HG02852 (cell line): ENCODE measurements at regions not wholly inside any gene's neighbourhood (a gene's known extent, or its start where the extent isn't known, plus 50 kb on each side); places are given as distances from the start of the nearest gene placed in this dataset.
"Not testable (repeated sequence)": the region's sequence is repeated elsewhere in the genome, so short reads cannot be mapped to it uniquely, and the experiment has no call there.

ENCODE experiments used
- ATAC-seq: cut with Tn5 transposase; IDR thresholded peaks from one replicate; pipeline ENCODE4 v1.9.1; 2021; ENCODE audit warnings: mild to moderate bottlenecking, moderate library complexity; ENCODE audit not compliant: unreplicated experiment

DNA sequence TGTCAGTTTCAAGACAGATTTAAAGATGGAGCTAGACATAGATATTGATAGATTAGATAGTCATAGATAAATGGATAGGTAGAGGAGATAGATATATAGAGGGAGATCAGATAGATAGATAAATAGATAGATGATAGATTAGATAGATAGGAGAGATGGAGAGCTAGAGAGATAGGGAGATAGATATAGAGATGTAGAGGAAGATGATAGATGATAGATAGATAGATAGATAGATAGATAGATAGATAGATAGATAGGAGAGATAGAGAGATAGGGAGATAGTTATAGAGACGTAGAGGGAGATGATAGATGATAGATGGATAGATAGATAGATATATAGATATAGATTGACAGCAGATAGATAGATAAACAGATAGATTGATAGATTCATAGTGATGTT lies 1038.8 kb upstream of the AUTS2 start:
- ATAC-seq = no peak

DNA sequence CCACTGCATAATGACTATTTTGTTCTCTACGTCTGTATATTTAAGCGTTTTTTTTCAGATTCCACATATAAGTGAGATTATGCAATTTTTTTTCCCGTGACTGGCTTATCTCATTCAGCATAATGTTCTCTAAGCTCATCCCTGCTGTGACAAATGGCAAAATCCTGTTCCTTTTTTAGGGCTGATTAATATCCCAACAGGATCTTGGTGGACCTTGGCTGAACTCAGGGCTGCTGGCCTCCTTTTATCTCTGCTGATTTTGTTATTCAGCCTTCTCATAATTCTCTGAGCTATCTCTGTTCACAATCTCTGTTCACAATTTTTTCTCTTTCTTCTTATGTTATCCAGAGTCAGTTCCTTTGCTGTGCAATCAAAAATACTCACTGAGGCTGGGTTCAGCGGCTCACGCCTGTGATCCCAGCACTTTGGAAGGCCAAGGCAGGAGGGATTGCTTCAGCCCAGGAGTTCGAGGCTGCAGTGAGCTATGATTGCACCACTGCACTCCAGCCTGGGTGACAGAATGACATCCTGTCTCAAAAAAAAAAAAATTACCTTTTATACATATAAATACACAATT lies 1035.9 kb upstream of the AUTS2 start:
- no peak for ATAC-seq

DNA sequence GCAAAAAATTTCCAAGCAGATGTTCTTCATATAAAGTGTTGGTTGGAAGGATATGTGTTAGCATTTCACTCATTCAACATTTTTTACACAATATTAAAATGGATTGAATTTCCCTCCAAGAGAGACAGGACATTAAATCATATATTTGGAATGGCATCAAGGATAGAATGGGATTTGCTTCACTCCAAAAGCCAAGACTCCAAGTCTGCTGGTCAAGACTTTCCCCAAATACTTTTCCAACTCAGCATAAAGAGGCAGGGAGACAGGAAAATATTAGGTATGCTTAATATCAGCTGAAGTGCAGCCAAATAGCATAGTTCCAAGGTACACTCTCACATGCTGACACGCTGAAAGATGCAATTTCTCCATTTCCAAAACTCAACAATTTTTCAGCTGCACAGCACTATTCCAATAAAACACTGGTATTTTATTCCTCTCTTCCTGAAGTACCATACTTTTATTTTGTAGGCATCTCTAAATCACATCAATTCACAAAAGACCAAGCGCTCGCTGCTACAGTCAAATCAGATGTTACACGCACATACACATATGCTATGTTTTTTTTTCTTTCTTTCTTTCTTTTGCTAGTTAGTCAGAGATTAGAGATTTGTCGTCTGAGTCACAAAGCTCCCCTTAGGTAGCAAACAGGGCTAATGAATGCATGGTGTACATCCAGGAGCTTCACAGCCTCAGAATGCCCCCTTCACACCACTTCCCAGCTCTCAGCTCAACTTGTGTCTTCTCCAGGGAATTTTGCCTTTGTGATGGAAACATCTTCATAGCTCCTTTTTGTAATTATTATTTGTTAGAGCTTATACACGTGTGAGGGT lies 1033.8 kb upstream of the AUTS2 start:
- no peak for ATAC-seq

DNA sequence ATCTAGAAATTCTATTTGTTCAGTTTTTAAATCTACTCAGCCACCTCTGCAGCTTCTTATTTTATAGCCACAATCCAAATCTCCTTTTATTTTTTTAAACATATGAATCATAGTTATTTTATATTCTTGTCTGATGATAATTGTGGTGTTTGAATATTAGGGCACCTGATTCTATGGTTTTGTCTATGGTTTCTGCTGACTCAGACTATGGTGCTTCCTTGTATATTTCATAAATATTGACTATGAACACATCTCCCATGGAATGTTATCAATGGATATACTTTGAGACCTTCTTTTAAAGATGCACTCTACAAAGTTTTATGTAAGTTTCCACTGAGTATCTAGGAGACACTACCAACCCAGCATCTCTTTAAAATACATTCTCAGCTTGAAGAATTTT lies 1027.0 kb upstream of the AUTS2 start:
- ATAC-seq = no peak

DNA sequence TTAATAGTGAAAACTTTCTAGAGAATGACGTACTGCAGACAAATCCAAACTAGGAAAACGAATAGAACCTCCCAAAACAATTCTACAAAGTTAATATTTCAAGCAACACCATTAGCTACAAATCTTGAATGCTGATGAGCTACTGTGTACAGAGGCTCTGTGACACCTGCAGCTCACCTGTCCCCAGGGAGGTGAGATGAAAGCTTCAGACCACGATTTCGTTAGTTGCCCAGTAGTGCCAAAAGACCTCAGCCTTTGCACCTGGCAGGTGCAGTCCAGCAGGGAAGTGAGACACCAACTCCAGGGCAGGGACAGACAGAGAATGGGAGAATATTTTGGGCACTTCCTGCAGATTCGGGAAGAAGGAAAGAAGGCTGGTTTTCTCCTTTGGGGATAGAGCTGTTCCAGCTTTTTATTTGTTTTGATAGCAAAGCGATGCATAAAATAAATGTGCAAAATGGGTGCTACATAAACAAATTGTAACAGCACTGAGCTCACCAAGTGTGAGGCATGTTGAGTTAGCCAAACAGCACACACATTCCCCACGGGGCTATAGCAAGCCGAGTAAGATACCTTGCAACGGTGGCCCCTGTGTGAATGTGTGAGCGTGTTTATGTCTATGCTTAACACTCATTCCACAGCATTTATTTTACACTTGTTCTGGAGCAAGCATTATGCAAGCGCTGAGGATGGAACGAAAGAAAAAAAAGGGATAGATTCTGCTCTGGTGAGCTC lies 1024.8 kb upstream of the AUTS2 start:
- no peak for ATAC-seq

DNA sequence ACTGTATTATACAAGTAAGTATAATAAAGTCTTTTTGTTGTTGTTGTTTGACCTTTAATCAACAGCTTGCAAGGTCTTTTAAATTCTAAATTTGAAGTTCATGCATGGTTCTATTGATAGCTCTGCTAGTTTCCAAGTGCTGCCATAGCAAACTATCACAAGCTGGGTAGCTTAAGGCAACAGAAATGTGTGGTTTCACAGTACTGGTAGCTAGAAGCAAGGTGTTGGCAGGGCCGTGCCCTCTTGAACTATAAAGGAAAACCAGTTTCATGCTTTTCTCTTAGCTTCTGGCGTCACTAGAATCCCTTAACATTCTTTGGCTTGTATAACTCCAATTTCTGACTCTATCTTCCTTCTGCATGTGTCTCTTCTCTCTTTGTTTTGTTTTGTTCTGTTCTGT lies 1021.9 kb upstream of the AUTS2 start:
- ATAC-seq = no peak

DNA sequence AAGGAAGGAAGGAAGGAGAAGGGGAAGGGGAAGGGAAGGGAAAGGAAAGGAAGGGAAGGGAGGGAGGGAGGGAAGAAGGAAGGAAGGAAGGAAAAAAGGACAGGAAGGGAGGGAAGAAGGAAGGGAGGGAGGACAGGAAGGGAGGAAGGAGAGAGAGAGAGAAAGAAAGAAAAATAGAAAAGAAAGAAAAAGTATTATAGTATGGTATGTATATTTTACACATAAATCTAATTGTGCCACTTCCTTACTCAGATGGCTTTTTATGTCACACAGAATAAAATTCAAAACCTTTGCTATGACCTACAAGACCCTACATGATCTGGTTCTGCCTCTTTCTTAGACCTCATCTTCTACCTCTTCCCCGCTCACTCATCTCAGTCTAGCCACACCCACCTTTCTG lies 1016.9 kb upstream of the AUTS2 start:
- ATAC-seq = no peak

DNA sequence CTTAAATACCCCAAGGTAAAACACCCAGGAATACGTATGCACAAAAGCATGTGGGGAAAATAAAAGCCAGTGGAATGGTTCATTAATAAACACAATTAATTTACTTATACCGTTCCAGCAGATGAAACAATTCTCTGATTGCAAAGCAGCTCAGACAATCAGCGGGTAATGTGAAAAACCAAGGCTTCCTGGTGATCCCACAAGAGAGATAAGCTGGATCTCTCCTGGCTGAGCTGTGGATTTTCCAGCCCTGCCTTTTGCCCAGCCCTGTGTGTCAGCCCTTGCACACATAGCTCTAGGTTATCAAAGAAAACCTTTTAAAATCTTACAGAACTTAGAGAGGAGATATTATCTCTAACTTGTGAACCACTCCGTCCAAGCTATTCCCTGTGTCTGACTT lies 1010.7 kb upstream of the AUTS2 start:
- ATAC-seq = no peak

DNA sequence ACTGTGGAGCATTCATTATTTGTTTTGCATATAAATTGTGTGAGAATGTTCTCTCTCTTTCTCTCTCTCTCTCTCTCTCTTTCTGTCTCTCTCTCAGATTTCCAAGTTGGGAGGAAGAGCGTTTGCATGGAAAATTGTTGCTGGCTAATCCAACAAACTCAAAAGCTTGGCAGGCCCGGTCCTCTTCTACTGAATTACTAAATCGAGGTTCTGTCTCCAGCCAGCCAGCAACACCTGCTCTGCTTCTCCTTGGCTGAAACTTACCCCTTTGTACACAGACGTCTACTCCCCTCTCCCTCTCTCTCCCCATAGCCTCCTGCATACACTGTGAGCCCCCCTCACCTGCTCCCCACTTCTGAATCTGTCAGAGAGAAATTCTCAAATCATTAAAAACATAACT lies 996.4 kb upstream of the AUTS2 start:
- ATAC-seq = no peak

DNA sequence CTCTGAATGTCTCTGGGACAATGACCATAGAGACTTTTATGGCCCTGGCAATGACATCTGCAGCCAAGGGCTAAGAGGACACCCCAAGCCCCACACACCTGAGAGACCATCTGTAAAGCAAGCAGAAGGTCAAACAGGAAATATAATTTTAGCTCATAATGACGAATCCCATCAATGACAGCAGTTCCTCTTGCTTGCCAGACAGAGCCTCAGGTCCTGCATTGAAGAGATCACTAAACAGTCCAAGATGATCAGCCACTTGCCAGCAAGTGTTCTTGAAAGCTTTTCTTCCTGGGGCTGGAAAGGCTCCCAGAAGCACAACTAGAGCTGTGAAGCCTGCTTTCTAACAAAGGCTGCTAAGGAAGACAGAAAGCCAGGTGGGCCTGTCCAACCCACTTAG lies 993.7 kb upstream of the AUTS2 start:
- ATAC-seq = no peak

DNA sequence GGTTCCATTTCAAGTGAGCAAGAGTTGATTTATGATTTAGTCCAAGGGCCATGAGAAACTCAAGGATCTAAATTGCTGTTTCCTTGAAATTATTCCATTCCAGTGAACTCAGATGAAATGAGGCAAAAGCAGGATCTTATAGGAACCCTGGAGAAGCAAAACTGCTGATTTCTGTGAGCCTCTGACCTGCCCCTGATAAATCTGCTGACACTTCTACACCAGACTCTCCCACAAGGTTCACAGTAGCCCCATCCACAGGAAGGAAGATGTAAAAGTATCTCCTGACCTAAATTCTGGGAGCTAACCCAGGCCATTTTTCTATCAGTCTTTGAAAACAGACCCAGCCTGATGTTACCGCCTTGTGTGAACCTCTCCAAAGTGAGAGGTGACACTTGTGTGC lies 987.6 kb upstream of the AUTS2 start:
- ATAC-seq = no peak

DNA sequence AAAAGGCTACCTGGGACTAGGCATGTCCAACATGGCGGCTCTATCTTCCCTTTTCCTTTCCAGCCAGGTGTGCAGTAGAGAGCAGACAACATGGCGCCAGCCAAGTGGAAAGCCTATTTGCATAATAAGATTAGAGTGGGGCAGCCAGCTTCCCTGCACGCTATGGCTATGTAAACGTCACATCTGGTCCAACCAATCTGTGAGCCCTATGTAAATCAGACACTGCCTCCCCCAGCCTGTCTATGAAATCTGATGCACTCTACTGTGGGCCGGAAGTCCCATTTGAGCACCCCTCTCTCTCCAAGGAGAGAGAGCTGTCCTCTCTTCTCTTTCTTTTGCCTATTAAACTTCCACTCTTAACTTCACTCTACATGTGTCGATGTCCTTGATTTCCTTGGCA lies 984.9 kb upstream of the AUTS2 start:
- no peak for ATAC-seq

DNA sequence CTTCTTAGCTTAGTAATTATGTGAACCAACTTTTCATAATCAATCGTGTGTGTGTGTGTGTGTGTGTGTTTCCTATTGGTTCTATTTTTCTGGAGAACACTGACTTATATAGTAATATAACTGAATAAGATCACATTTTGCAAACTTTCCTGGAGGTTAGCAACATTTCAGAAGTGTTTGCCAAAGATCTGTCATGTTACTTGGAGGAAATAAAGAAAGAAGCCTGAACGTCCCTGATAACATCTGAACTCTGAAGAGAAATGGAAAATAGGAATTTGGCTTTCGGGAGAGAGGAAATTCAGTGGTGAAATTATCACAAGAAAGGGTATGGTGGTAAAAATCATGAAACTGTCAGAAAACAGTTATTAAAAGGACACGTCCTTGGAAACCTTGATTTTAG lies 984.4 kb upstream of the AUTS2 start:
- no peak for ATAC-seq

DNA sequence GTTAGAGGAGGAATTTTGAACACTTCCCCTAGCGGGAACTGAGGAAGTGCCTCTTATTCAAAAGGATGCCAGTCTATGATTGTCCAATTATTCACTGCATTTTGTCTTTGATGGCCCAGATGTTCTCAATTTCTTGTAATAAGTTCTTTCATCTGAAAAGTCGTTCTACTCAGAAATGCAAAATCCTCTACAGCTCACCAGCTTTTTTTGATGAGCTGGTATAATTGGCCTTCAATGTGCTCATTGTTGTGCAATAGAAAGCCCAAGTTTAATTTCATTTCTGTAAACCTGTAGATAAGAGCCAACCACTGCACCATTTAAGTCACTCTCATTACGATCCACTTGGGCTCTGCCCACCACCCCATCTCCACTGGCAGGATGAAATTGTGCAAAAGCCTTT lies 978.7 kb upstream of the AUTS2 start:
- ATAC-seq = no peak

DNA sequence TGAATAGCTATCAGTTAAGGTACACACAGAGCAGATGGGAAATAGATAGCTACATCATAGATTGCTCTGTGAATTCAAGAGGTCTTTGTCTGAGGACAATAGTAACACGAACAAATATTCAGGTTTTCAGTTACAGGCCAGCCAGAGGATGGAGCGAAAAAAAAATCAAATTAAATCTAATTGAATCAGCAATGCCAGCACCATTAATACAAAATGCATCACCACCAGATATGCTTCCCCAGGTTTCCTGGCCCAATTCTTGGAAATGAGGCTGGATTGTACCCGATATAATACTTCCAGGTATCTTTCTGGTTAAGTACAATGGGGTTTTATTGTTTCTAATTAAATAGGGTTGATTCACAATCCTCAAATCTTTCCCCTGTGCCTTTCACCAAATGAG lies 975.8 kb upstream of the AUTS2 start:
- no peak for ATAC-seq

DNA sequence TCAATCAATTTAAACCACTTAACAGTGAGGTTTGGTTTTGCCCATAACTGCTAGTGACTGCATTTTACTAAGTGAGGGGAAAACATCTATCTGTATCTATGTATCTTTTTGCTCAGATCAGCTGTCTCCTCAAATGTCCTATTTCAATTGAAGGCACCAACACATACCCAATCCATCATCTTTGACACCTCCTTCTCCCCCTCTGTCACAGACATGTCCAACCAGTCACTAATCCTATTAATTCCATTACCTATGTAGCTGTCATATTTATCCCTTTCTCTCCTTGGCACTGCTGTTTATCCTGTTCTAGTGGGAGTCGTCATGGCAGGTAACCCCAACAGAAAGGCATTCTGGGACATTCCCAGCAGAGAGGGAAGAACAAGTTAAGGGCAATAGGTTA lies 975.2 kb upstream of the AUTS2 start:
- ATAC-seq = no peak

DNA sequence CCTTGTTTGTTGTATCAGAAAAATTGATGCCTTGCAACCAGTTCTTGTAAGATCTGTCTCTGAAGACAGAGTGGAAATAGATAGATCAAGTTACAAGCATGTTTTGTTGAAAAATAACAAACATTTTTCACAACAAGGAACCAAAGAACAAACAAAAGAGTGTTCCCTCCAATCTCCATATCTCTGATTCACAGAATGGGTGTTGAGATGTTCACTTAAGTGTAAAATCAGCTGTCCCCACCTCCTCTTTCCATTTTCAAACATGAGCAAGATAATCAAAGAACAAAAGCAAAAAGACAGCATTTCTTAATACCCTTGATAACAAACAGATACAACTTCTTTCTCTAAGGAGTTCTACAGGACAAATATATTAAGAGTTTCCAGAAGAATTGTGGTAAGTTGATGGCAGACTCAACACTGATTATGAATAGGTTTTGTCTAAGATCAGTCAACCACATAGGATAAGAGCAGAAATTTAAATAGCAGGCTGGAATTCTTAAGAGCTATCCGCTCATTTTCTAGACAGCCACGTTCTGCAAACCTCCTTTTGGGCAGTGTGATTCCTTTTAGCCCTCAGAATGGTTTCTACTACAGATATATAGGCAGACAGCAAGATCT lies 970.9 kb upstream of the AUTS2 start:
- no peak for ATAC-seq

DNA sequence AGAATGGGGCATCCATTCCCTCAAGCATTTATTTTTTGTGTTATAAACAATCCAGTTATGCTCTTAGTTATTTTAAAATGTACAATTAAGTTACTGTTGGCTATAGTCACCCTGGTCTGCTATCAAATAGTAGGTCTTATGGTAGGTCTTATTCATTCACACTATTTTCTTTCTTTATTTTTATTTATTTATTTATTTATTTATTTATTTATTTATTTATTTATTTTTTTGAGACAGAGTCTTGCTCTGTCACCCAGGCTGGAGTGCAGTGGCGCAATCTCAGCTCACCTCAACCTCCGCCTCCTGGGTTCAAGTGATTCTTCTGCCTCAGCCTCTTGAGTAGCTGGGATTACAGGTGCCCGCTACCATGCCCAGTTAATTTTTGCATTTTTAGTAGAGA lies 967.4 kb upstream of the AUTS2 start:
- not testable (repeated sequence) for ATAC-seq

DNA sequence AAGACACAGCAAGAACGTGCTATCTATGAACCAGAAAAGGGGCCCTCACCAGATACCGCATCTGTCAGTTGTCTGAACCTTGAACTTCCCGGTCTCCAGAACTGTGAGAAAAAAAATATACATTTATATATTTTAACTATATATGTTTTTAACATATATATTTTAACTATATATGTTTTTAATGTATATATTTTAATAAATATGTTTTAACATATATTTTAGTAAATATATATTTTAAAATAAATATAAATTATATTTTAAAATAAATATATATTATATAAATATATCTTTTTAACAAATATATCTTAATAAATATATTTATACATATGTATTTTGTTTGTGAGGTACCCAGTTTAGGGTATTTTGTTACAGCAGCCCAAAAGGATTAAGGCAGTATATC lies 958.2 kb upstream of the AUTS2 start:
- no peak for ATAC-seq

DNA sequence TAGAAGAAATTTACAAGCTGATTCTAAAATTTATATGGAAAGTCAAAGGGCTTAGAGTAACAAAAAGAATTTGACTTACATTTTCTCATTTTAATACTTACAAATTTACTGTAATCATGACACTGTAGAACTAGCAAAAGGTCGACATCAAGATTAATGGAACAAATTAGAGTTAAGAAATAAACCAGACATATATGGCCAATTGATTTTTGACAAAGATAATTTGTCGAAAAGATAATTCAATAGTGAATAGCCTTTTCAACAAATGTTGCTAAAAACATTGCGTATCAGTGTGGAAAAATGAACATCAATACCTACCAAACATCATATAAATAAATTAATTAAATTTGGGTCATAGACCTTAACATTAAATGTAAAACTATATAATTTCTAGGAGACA lies 955.5 kb upstream of the AUTS2 start:
- ATAC-seq = no peak

DNA sequence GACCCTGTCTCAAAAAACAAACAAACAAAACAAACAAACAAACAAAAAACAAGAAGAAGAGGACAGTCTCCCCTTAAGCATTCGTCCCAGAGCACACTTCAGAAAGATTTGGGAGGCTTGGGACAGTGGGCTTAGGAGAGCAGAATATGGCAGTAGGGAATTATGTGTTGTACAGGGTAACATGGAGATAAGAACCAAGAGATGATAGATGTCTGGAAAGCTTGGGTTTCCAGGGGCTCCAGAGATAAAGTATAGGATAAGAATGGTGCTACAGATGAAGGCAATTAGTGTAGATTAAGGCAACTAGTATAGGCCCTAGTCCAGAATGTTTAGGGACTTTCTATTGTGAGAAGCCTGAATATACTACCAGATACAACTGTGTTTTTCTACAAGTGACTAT lies 934.9 kb upstream of the AUTS2 start:
- no peak for ATAC-seq

DNA sequence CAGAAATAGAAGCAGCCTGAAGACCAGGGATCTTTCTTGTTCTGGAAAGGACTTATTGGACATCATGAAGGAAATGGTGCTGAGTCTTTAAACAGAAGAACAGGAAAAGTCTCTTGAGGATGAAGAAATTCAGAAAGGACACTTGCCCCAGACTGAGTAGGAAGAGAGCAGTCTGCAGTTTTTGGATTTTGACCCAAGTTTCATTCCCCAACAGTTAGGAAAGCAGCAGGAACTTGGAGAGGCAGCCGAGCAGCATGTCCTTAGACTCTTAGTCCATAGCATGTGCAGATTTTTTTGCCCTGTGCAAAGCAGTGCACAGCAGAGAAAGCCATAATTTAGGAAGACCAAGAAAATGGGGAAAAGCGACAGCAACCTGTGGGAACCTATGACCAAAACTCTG lies 927.2 kb upstream of the AUTS2 start:
- no peak for ATAC-seq
